ENCODE measurements at regions not wholly inside any gene's neighbourhood (a gene's known extent, or its start where the extent isn't known, plus 50 kb on each side); places are given as distances from the start of the nearest gene placed in this dataset.
"Not testable (repeated sequence)": the region's sequence is repeated elsewhere in the genome, so short reads cannot be mapped to it uniquely, and the experiment has no call there.

- DNase-seq (ENCODE audit: low spot score) = no peak
These were observed 250.8 kb upstream of the FOXF1 start for GRCh38 chr16:86259499-86259898.

GRCh38 chr16:86261379-86261778, 248.9 kb upstream of the FOXF1 start:
- DNase-seq (ENCODE audit: low spot score) = peak; percentile 7

- not testable (repeated sequence) for DNase-seq (ENCODE audit: low spot score)
These were observed 242.7 kb upstream of the FOXF1 start for GRCh38 chr16:86267657-86268056.

- DNase-seq (ENCODE audit: low spot score) = no peak
These were observed 239.6 kb upstream of the FOXF1 start for GRCh38 chr16:86270696-86271095.

- no peak for DNase-seq (ENCODE audit: low spot score)
These were observed 237.6 kb upstream of the FOXF1 start for GRCh38 chr16:86272744-86273143.

GRCh38 chr16:86277221-86277620, 233.1 kb upstream of the FOXF1 start:
- no peak for DNase-seq (ENCODE audit: low spot score)

- DNase-seq (ENCODE audit: low spot score) = not testable (repeated sequence)
These were observed 232.5 kb upstream of the FOXF1 start for GRCh38 chr16:86277859-86278258.

- DNase-seq (ENCODE audit: low spot score) = no peak
These were observed 228.9 kb upstream of the FOXF1 start for GRCh38 chr16:86281421-86281820.

GRCh38 chr16:86283944-86284343, 226.4 kb upstream of the FOXF1 start:
- no peak for DNase-seq (ENCODE audit: low spot score)

GRCh38 chr16:86285421-86285820, 224.9 kb upstream of the FOXF1 start:
- no peak for DNase-seq (ENCODE audit: low spot score)

GRCh38 chr16:86285938-86286921, 224.1 kb upstream of the FOXF1 start:
- DNase-seq (ENCODE audit: low spot score) = no peak

GRCh38 chr16:86286991-86287663, 223.2 kb upstream of the FOXF1 start:
- DNase-seq (ENCODE audit: low spot score) = no peak

- no peak for DNase-seq (ENCODE audit: low spot score)
These were observed 222.6 kb upstream of the FOXF1 start for GRCh38 chr16:86287664-86288201.

GRCh38 chr16:86288716-86289294, 221.5 kb upstream of the FOXF1 start:
- DNase-seq (ENCODE audit: low spot score) = no peak

GRCh38 chr16:86289304-86289703, 221.0 kb upstream of the FOXF1 start:
- no peak for DNase-seq (ENCODE audit: low spot score)

- no peak for DNase-seq (ENCODE audit: low spot score)
These were observed 220.4 kb upstream of the FOXF1 start for GRCh38 chr16:86289907-86290306.

GRCh38 chr16:86291491-86291890, 218.8 kb upstream of the FOXF1 start:
- DNase-seq (ENCODE audit: low spot score) = no peak

GRCh38 chr16:86292171-86292775, 218.1 kb upstream of the FOXF1 start:
- DNase-seq (ENCODE audit: low spot score) = no peak

GRCh38 chr16:86292942-86293341, 217.4 kb upstream of the FOXF1 start:
- no peak for DNase-seq (ENCODE audit: low spot score)

- DNase-seq (ENCODE audit: low spot score) = no peak
These were observed 216.4 kb upstream of the FOXF1 start for GRCh38 chr16:86293906-86294305.

GRCh38 chr16:86294535-86295196, 215.7 kb upstream of the FOXF1 start:
- DNase-seq (ENCODE audit: low spot score) = no peak

- DNase-seq (ENCODE audit: low spot score) = no peak
These were observed 214.1 kb upstream of the FOXF1 start for GRCh38 chr16:86296256-86296655.
